KG1 (cell line): ENCODE measurements at regions not wholly inside any gene's neighbourhood (a gene's known extent, or its start where the extent isn't known, plus 50 kb on each side); places are given as distances from the start of the nearest gene placed in this dataset.

Source experiments
- DNase-seq: peaks from one replicate; lab custom pipeline; 2025; lab: John Stamatoyannopoulos, UW

DNA sequence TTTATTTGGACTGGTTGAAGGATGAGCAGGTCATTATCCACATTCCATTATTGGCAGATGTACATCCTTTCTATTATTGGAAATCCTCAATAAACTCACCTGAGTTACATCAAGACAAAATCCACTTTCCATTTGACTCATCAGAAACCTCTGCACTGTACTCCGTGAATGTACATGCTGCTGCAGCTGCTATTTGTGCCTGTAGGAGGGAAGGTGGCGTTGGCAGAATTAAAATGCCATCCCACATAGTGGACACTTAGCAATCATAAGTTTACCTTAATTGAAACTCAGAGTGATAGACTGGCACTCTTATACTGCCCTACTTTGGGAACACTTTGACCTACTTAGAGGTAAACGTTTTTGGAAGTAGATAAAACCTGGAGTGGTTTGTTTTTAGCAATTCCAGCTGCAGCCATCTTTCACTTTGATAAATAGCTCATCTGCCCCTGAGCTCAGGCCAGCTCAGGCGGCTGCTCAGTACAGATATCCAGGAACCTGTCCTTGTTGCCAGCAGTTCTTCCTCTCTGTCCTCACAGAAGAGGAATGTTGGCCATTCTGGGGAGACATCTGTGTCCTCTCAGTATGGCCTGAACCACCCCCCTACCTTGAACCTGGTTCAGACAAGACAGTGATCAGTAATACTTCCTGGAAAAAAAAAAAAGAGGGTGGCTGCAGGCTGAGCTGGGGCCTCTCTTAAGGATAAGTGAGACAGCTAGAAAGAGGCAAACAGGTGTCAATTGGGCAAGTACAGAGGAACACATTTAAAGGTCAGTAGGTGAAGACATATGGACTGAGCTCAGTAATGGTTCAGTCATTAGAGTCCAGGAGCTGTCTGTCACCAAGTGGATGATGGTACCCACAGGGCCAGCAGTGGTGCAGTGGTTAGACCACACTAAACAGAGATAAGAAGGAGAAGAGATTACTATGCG, 153.4 kb upstream of the UMPS start:
- DNase-seq = no peak

DNA sequence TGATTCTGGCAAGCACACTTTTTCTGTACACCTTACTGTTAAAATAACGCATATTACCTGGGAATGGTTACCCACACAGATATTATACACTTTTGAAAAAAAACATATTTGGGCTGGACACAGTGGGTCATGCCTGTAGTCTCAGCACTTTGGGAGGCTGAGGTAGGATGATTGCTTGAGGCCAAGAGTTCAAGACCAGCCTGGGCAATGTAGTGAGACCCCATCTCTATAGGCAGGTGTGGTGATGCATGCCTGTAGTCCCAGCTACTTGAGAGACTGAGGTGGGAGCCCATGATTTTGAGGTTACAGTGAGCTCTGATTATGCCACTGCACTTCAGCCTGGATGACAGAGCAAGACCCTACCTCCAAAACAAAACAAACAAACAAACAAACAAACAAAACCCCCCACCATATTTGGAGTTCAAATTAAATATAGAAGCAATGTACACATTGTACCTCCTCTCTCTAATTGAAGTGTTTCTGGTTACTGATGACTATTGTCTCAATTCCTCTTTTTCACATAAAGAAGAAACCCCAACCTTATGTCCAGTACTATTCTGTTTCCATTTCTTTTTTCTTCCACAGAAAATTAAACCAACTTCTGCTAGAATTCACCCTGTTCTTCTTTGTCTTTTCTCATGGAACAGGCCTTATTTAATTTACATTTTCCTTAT, 152.6 kb upstream of the UMPS start:
- no peak for DNase-seq

DNA sequence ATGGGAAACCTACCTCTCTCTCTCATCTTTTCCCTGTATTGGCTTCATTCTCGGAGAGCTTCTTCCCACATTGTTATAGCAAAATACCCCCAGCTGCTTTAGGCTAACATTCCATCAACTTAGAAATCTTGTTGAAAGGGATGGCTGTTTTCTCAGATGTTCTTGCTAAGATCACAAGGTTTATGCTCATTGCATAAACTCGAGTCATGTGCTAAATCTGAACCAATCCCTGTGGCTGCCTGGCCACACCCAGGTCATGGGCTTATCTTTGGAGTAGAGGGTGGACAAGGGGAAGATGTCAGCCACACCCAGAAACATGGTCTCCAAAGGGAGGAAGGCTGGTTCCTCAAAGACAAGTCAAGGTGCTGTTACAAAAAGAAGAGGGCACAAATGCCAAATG, 150.6 kb upstream of the UMPS start:
- no peak for DNase-seq

DNA sequence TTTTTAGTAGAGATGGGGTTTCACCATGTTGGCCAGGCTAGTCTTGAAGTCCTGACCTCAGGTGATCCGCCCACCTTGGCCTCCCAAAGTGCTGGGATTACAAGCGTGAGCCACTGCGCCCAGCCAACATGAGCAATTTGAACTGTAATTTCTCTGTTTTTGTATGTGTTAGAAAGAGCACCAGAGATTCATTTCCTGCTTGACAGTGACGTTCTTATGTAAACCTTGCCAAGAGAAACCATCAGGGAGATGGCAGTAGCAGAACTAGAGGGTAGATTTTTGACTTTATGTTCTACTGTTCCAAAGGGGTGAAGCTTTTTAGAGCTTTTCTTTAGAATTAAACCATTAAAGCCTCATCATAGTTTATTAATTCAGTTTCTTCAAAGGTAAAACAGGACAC, 148.1 kb upstream of the UMPS start:
- no peak for DNase-seq

DNA sequence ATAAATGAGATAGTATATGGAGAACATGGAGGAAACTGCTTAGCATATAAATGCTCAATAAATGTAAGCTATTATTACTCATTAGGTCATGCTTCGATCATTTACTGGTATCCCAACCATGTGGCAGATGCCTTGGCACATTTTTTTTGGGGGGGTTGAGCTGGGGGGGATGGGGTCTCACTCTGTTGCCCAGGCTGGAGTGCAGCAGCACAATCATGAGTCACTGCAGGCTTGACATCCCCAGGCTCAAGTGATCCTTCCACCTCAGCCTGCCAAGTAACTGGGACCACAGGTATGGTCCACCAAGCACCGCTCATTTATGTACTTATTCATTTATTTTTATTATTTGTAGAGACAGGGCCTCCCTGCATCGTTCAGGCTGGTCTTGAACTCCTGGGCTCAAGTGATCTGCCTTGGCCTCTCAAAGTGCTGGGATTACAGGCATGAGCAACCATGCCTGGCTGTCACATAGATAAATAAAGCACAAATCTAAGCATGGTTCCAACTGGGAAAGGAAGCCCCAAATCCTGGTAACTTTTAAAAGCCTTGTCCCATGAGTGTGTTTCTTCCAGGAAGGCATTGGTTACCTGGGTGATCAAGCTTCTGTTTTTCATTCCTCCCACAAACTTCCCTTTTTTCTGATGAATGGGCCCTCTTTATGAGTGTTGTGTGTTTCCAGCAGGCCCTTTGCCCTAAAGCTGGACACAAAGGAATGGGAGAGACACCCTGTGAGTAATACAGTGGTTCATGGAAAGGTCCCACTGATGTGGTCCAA, 147.4 kb upstream of the UMPS start:
- no peak for DNase-seq

DNA sequence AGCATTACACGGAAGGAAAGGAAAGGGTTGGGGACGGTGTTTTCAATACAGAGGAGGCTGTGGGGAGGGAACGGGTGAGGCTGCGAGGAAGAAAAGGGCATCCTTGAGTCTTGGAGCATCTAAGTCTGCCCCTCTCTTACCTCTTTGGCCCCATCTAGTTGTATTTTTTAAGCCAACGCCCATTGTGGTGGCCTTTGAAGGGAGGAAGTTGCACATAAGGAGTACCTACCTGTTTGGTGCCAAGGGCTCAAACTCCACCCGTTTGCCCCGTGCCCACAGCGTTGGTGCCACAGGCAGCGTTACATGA, 146.1 kb upstream of the UMPS start:
- DNase-seq = no peak

DNA sequence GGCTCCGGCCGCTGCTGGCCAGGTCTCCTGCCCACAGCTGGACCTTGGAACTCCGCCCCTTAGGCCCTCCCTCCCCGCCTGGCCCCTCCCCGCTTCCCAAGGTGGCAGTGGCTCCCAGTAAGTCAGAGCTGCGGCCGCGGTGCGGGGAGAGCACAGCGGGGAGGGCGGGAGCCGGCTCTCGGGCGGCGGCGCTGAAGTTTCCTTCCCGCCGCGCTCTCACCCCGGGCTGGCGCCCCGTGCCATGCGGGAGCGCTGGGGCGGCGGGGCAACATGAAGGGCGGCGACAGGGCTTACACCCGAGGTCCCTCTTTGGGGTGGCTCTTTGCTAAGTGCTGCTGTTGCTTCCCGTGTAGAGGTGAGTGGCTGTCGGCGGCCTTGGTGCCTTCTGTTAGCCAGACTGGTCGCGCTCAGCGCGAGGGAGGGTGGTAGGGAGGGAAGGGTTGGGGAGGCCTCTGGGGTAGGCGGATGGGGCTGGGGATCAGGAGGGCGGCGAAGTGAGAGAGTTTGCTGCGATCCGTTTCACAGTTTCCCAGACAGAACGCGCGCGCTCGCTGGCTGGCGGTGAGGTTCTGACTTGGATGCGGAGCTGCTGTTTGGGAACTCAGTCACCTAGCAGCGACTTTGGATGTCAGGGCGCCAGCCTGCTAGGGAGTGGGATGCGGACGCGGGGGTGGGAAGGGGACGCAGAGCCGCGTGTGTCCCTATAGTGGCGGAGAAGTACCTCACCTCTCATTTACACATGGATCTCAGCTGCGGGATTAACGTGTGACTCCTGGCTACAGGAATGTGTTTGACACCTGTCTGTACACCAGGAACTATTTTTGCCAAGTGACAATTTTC, 145.5 kb upstream of the UMPS start:
- DNase-seq = no peak

DNA sequence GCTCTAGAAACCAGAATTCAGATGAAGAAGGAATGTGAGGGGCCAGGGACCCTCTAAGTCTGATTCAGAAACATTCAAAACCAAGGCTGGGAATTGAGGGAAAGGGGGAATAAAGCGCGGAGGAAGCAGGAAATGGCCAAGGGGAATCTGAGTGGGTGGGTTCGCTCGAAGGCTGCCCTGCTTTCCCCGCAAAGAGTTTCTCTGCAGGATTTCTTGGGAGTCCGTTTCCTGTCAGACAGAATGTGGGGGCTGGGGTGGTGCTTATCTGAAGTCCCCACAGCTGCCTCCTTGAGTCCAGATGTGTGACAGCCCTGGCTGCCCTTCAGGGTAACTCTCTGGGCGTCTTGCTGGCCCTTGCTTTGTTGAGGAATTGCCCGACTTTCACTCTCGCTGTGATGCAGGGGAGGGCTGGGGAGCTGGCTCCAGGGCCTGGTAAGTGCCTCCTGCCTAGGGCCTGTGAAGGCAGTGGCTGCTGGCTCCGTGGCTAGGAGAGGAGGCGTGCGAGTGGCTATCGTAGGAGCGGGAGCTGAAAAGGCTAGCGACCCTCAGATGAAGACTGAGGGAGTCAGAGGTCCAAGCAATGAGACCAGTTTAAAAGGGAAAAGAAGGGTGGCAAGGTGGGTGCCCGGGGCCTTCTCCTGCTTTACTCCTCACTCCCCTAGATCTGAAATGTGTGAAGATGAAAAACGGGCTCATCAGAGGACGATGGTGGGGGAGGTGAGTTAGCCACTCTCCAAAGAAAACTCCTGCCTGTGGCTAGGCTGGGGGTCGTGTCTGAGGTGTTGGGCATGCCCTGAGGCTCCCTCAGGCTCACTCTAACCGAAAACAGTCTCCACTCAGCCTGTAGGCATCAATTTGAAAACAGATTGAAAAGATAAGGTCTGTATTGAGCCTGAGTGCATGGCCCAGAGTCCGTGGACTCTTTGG, 143.9 kb upstream of the UMPS start:
- DNase-seq = no peak

DNA sequence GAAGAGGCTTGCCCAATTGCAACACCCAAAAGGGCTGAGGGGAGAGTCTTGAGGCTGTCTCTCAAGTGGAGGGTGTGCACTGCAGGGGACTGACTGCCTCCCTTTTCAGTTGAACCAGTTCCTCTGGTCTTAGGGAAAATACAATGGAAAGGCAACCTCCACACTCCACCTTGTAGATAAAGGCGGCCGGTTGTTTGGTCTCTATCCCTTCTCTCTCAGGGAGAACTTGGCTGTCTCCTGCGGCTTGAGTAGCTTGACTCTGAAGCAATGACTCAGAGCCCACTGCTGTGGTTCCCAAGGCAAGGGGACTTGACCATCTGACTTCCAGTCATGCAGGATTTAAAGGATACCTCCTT, 143.2 kb upstream of the UMPS start:
- DNase-seq = no peak

DNA sequence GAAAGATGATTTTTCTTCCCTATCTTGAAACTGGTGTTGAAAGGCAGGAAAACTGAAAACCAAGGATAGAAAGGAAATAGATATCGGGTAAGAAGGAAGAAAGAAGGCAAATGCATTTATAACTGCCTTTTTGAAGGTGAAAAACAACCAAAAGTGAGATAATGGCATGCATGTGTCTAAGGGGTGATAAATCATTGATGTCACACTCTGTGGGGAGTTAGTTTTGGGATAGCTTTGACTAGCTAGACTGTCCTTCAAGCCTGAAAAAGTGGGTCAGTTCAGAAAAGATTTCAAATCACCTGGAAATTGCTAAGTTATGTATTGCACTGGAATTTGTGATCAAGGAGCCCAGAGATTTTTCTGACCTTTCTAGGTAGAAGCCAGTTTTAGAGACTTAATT, 142.2 kb upstream of the UMPS start:
- DNase-seq = no peak

DNA sequence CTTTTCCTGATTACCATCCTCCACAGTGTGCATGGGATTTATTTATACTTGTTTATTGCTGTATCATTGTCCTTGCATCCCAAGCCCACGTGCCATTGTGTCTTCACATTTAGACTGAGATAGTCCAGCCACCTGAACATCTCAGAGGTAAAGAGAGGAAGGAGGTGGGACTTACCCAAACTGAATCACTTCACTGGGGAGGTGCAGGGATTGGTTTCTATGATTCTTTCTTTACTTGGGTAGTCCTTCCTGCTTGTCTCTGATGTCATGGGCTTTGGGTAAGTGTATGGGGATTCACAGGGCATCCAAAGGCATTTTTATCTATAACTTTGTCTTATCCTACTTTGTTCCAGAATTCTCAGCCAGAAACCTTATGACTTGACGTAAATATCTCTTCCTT, 141.5 kb upstream of the UMPS start:
- no peak for DNase-seq

DNA sequence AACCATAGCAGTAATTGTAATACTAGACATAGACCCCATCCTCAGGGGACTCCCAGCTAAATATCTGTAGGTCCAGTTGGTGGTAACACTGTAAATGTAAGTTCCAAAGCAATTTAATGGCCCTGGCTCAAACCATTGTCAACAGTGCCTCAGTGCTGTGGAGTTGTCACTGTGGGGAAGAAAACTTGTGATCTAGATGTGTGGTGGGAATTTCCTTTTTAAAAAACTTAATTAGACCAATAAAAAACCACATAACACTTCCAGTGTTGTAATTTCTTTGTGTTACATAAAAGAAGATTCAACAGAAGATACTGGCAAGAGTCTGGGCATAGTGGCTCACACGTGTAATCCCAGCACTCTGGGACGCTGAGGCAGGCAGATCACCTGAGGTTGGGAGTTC, 138.6 kb upstream of the UMPS start:
- DNase-seq = no peak

DNA sequence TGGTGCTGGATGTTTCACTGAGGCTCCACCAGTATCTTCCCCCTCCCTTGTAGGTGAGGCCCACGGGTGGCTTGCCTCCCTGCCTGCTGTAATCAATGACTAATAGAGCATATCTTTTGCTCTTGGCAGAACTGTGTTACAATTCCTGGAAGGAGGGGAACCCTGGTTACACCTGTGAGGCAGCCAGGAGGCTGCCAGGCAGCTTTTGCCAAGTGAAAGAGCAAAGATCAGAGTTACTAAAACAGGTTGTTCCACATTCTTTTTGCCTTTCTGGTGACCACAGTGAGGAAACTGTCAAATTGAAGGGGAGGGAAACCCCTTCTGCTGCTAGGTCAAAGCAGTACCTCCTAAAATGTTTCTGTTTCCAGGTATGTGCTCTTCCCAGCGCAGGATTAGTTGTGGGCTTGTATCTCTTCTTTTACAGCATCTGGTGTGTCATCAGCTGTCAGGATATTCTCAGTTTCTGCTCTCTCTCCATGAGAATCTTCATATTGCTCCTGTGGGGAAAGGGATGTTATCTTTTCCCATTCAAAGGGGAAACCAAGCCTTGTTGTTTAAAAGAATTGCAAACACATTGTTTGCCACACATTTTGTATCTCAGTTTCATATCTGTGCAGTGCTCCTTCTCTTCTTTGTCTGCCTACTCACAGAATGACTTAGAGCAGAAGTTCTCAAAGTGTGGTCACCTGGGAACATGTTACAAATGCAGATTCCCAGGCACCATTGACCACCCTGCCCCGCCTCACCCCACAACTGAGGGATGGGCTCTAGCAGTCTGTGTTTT, 137.4 kb upstream of the UMPS start:
- no peak for DNase-seq

DNA sequence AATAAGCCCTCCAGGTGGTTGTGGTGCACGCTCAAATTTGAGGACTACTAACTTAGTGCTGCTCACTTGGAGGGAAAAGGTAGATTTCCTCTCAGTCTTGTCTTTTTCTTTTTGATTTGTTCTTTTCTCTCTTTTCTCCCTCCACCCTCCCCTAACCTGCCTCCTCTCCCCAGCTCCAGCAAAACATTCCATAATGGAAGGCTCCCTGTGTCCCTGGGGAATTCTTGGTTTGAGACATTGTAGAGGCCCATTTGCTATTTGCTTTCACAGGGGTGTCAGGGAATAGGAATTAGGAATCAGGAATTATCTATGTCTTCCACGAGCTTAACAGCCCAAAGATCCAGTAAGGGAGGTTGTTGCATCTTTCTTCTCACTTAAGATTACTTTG, 136.8 kb upstream of the UMPS start:
- DNase-seq = no peak

DNA sequence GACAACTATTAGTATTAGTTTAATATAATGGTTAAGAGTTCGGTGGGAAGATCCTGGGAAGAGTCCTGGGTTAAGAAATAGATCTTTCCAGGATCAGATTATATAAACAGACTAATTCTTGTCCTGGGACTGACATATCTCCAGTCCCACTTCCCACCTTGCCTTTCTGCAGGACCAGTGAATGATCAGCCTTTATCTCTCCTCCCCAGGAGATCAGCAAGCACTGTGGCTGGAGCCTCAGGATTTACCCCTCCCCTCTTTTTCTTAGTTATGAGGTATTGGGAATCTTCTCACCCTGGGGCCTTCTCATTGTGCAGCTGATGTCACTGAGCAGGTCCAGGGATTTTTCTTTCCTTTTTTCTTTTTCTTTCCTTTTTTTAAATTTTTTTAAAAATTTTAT, 135.7 kb upstream of the UMPS start:
- no peak for DNase-seq

DNA sequence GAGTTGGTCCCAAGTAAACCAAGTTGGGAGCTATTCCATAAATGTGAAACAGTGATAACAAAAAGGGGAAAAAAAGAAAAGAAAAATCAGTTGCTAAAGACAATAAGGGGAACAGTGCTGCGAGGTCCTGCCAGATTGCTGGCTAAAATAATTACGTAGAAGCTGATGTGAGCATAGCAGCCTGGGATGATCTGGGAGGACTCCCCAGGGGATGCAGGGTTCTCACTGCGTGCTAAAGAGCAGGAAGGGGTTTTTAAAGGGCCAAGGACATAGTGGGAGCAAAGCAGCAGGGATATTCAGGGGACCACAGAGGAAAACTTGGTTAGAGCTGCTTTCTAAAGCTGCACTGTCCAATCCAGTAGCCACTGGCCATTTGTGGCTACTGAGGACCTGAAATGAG, 133.0 kb upstream of the UMPS start:
- no peak for DNase-seq

DNA sequence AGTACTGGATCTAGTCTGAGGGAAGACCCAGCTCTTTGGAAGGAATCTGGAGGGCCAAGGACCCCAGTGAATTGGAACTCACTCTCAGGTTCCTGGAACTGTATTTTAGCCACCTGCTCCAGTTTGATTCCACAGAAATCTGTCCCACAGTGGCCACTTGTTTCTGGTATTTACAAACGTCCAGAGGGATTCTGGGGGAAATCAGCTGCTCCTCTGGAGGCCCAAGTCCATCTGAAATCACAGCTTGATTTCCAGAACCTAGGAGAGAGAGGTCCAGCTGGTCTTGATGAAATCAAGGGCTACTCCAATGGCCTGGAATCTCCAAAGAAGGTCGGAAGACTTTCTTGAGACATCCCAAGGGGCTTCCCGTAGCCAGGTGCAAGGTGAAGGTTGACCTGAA, 132.3 kb upstream of the UMPS start:
- DNase-seq = no peak

DNA sequence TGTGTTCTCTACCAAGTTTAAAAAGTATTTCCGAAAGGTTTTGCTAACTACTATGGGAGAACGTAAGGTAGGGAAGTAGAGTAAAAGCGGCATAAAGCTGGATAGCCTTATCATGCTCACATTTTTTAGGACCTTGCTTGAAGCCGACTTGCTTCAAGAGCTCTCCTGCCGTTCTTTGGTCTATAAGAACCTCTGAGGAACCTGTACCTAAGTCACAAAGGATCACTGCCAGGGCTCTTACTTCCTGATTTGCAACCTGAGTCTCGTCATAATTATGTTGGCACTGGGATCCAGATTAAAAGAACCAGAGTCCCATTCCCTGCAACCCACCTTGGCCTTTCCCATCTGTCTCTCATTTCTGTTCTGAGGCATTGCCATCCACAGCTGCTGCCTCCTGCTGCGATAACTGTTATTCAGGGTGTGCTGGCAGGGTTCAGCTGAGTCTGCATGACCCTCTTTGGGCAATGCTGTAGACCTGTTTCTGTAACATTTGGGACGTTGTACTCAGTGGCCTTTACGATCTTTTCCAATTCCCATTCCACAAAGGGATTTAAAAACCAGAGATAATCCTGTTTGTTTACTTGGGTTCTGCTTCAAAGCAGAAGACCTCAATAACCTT, 131.0 kb upstream of the UMPS start:
- no peak for DNase-seq

DNA sequence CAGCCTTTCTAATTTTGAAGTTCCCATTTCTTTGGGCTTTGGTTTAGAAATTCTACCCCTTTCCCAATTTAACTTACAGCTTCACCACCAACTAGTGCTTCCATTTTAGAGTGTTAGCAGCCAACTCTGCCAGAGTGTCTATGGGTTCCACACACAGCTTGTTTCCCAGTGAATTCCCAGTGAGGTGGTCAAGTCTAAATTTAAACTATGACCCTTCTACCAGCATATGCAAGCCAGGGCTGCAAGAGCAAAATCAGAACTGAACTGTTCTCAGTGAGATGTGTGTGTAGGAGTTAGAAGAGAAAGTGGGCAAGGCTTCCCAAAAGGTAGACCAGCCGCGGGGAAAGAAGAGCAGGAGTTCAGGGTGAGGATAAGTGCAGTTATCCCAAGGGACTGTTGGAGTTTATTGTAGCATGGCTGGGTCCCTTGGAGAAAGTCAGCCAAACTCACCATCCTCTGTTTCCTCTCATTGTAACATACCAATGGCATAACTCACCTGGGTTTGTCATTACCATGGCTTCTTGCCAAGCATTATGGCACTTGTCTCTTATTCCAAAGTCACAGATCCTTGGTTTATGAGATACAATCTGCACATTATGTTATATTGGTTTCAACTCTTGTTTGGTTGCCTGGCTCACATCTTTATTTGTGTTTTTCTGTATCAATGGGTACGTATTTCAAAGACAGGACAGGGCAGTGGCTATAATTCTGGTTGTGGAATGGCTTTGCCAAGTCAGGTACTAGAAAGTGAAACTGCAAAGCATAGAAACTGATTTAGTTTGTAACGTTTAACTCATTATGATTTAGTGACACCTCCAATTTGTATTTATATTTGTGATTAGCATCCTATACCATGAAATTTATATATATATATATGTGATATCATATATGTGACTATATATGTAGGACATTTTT, 130.2 kb upstream of the UMPS start:
- DNase-seq = no peak
